Tibial nerve (tissue), 4 donors: ENCODE measurements at regions not wholly inside any gene's neighbourhood (a gene's known extent, or its start where the extent isn't known, plus 50 kb on each side); places are given as distances from the start of the nearest gene placed in this dataset.

Source experiments
- DNase-seq, 2 donors: peaks; one replicate each; pipeline ENCODE4 v3.0.0-alpha.2; 2019; ENCODE audit warnings: low spot score in 2 of 2
- H3K27ac ChIP-seq, 4 donors: fragments of 200-600 bp; sonication (generic) in 3 of 4; one replicate each; pipeline ENCODE4 v1.5.1; 2017 to 2019; ENCODE audit warnings: mild to moderate bottlenecking in 1 of 4
- H3K27me3 ChIP-seq, 2 donors: fragments of 200-600 bp; sonication (generic) in 1 of 2; one replicate each; pipeline versions ENCODE4 v1.5.1 to v1.6.0; 2017 to 2019
- H3K36me3 ChIP-seq, 3 donors: fragments of 200-600 bp; sonication (generic); one replicate each; pipeline ENCODE4 v1.5.1; 2018 to 2019
- H3K4me1 ChIP-seq, 4 donors: fragments of 200-600 bp; sonication (generic) in 3 of 4; one replicate each; pipeline ENCODE4 v1.5.1; 2017 to 2019
- H3K4me3 ChIP-seq, 4 donors: fragments of 200-600 bp; sonication (generic) in 3 of 4; one replicate each; pipeline ENCODE4 v1.5.1; 2017 to 2019; ENCODE audit warnings: mild to moderate bottlenecking in 1 of 4, moderate library complexity in 1 of 4
- H3K9me3 ChIP-seq, 4 donors: fragments of 200-600 bp; sonication (generic) in 3 of 4; one replicate each; pipeline ENCODE4 v1.5.1; 2017 to 2019
- EP300 ChIP-seq, 2 donors: sonication (generic); formaldehyde crosslinking; IDR thresholded peaks; one replicate each; pipeline ENCODE4 v1.6.1; 2017; ENCODE audit warnings: antibody characterized with exemption in 2 of 2, mild to moderate bottlenecking in 1 of 2
- POLR2A ChIP-seq, 2 donors: fragments of 450-650 bp; IDR thresholded peaks; one replicate each; pipeline ENCODE4 v1.6.1; 2017; ENCODE audit warnings: antibody characterized with exemption in 2 of 2, mild to moderate bottlenecking in 2 of 2, moderate library complexity in 2 of 2
- WGBS, 2 donors: methylation state at CpG; one replicate each; pipeline ENCODE4 v1.1.5; 2018; 5-methylcytosine and 5-hydroxymethylcytosine counted together
- TF ChIP-seq, protein P1 (sequence below), 5 experiments: fragments of 200-600 bp in 3 of 5; fragments of 450-650 bp in 2 of 5; sonication (generic) in 3 of 5; IDR thresholded peaks; one replicate each; pipeline ENCODE4 v1.5.1; 2016 to 2019; ENCODE audit warnings: antibody characterized with exemption in 5 of 5, mild to moderate bottlenecking in 3 of 5, moderate library complexity in 2 of 5

DNA sequence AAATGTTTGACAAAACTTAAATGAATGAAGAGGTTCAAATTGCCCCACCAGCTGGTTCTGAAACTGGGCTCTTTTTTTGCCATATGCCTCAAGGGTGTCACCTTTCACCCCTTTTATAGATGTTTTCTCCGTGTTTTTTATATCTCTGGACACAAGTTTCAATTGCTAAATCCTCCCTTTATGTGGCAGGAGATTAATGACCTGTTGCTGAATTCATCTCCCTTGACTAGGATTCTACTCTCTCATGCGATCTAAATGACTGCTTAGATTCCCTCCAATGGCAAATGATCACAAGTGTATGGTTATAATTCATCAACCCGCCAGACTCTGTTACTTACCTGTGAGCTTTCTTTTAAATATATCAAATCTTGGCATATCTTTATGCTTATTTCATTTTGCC, 677.0 kb upstream of the POT1 start:
- Histone ChIP-seq H3K4me1 (no peaks in the 10 kb centered on the region), H3K27ac (no peak overlapping the region), H3K36me3 (no peaks in the 10 kb centered on the region), H3K9me3 (no peaks in the 10 kb centered on the region), H3K4me3 (no peak overlapping the region), H3K27me3 (no peaks in the 10 kb centered on the region)
- WGBS, 2 donors = 42 to 57% methylated on average over 3 of the region's 3 CpGs
- TF ChIP-seq, protein P1, sequence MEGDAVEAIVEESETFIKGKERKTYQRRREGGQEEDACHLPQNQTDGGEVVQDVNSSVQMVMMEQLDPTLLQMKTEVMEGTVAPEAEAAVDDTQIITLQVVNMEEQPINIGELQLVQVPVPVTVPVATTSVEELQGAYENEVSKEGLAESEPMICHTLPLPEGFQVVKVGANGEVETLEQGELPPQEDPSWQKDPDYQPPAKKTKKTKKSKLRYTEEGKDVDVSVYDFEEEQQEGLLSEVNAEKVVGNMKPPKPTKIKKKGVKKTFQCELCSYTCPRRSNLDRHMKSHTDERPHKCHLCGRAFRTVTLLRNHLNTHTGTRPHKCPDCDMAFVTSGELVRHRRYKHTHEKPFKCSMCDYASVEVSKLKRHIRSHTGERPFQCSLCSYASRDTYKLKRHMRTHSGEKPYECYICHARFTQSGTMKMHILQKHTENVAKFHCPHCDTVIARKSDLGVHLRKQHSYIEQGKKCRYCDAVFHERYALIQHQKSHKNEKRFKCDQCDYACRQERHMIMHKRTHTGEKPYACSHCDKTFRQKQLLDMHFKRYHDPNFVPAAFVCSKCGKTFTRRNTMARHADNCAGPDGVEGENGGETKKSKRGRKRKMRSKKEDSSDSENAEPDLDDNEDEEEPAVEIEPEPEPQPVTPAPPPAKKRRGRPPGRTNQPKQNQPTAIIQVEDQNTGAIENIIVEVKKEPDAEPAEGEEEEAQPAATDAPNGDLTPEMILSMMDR (IDR thresholded peaks at IDR 0.05) = no peak
- no peak for TF ChIP-seq EP300 (IDR thresholded peaks at IDR 0.05)
- TF ChIP-seq POLR2A (IDR thresholded peaks at IDR 0.05) = no peak
- no peak for DNase-seq

DNA sequence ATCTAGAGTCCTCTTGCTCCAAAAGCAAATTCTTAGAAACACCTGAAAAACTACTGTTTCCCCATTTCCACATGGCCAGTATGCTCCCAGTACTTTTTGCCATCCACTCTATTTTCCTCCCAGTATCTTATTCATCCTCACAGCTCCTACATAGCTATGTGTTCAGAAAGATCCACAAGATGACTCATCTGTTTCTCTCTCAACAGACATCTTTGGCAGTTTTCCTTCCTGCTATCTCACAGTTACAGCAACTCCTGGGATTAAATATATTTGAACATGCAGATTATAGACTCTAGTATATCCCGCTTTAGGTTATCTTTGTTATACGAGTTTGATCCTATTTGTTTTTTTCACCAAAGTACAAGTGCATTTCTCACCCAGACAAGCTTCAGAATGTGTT, 675.6 kb upstream of the POT1 start:
- 72 to 76% methylated on average over 2 of the region's 2 CpGs for WGBS, 2 donors
- TF ChIP-seq POLR2A (IDR thresholded peaks at IDR 0.05) (no peak), EP300 (IDR thresholded peaks at IDR 0.05) (no peak)
- TF ChIP-seq, protein P1 (IDR thresholded peaks at IDR 0.05) = no peak
- no peak for DNase-seq

DNA sequence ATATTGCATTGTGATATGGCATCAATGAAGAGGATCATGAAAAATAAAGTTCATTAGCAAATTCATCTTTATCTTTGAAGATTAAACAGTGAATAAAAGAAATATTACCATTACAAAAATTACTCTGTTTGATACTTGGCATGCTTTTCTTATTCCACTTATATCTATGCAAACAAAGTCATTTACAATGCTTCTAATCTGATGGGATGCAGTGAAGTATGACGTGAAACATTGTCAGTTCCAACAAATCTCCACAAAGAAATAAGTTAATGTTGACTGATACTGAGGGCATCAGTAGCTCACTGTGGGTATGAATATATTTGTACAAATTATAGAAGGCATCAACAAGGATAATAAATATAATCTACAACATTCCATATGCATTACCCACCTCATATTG, 672.8 kb upstream of the POT1 start:
- TF ChIP-seq EP300 (IDR thresholded peaks at IDR 0.05) (no peak), POLR2A (IDR thresholded peaks at IDR 0.05) (no peak)
- TF ChIP-seq, protein P1 (IDR thresholded peaks at IDR 0.05) = no peak
- 68% methylated on average over 1 of the region's 1 CpG for WGBS, 2 donors
- no peaks in the 10 kb centered on the region for H3K27me3 ChIP-seq

More for the DNA sequence above, 675.6 kb upstream of the POT1 start:
- Histone ChIP-seq H3K9me3 (no peaks in the 10 kb centered on the region), H3K36me3 (no peaks in the 10 kb centered on the region), H3K27ac (no peak overlapping the region), H3K4me1 (no peaks in the 10 kb centered on the region), H3K27me3 (no peaks in the 10 kb centered on the region), H3K4me3 (no peak overlapping the region)

DNA sequence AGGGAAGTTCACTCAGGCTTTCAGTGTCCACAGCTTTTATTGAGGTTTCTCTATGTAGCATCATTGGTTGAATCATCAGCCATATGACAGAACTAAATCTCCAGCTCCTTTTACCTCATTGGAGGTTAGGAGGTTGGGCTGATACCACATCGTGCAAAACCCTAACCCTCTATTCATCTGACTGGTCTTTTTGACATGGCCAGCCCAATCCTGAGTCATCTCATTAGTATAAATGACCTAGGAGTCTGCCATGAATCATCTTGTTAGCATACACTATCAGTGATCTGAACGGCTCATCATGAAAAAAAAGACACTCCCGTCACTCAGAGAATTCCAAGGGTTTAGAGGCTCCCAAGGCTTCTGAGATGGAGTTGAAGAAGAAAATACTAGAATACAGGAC, 669.8 kb upstream of the POT1 start:
- no peaks in the 10 kb centered on the region for H3K27me3 ChIP-seq
- no peak overlapping the region for H3K4me3 ChIP-seq
- no peak overlapping the region for H3K27ac ChIP-seq
- whole genome bisulfite sequencing, 2 donors = 80 to 81% methylated on average over 3 of the region's 3 CpGs
- H3K9me3 ChIP-seq = no peaks in the 10 kb centered on the region
- H3K36me3 ChIP-seq = no peaks in the 10 kb centered on the region
- no peaks in the 10 kb centered on the region for H3K4me1 ChIP-seq
- TF ChIP-seq, protein P1 (IDR thresholded peaks at IDR 0.05) = no peak
- TF ChIP-seq EP300 (IDR thresholded peaks at IDR 0.05) = no peak
- TF ChIP-seq POLR2A (IDR thresholded peaks at IDR 0.05) = no peak
- no peak for DNase-seq

More for the DNA sequence above, 672.8 kb upstream of the POT1 start:
- H3K4me3 ChIP-seq = no peak overlapping the region
- H3K36me3 ChIP-seq = no peaks in the 10 kb centered on the region
- no peak overlapping the region for H3K27ac ChIP-seq
- H3K9me3 ChIP-seq = no peaks in the 10 kb centered on the region
- no peaks in the 10 kb centered on the region for H3K4me1 ChIP-seq
- DNase-seq = no peak

DNA sequence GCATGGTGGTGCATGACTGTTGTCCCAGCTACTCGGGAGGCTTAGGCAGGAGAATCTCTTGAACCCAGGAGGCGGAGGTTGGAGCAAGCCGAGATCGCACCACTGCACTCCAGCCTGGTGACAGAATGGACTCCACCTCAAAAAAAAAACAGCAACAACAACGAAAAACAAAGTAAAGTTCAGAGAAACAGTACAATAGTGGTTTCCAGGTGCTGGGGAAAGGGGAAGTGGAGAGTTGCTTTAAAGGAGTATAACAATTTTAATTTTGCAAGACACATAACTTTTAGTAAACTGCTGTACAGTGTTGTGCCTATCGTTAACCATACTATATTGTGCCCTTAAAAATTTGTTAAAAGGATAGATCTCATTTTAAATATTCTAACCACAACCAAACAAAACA, 662.7 kb upstream of the POT1 start:
- H3K27ac ChIP-seq = no peak overlapping the region

More for the DNA sequence above, 662.7 kb upstream of the POT1 start:
- no peak for DNase-seq
- Histone ChIP-seq H3K4me1 (no peaks in the 10 kb centered on the region), H3K36me3 (no peaks in the 10 kb centered on the region), H3K4me3 (no peak overlapping the region), H3K27me3 (no peaks in the 10 kb centered on the region), H3K9me3 (no peaks in the 10 kb centered on the region)
- 76 to 83% methylated on average over 6 of the region's 6 CpGs for WGBS, 2 donors
- TF ChIP-seq, protein P1 (IDR thresholded peaks at IDR 0.05) = no peak
- TF ChIP-seq POLR2A (IDR thresholded peaks at IDR 0.05) = no peak
- no peak for TF ChIP-seq EP300 (IDR thresholded peaks at IDR 0.05)
